ENCODE measurements at regions not wholly inside any gene's neighbourhood (a gene's known extent, or its start where the extent isn't known, plus 50 kb on each side); places are given as distances from the start of the nearest gene placed in this dataset.

GRCh38 chr5:135702191-135702590 lies 123.4 kb upstream of the CXCL14 start:
- DNase-seq (ENCODE audit: low read depth): no peak

GRCh38 chr5:135700731-135701130 lies 121.9 kb upstream of the CXCL14 start:
- DNase-seq (ENCODE audit: low read depth): no peak

GRCh38 chr5:135697959-135698345 lies 119.2 kb upstream of the CXCL14 start:
- no peak for DNase-seq (ENCODE audit: low read depth)

GRCh38 chr5:135697251-135697958 lies 118.6 kb upstream of the CXCL14 start:
- no peak for DNase-seq (ENCODE audit: low read depth)

GRCh38 chr5:135696317-135696716 lies 117.5 kb upstream of the CXCL14 start:
- no peak for DNase-seq (ENCODE audit: low read depth)

GRCh38 chr5:135695656-135696313 lies 117.0 kb upstream of the CXCL14 start:
- DNase-seq (ENCODE audit: low read depth): no peak

- no peak for DNase-seq (ENCODE audit: low read depth)
Measured at GRCh38 chr5:135694906-135695305, 116.1 kb upstream of the CXCL14 start.

- no peak for DNase-seq (ENCODE audit: low read depth)
Measured at GRCh38 chr5:135694012-135694411, 115.2 kb upstream of the CXCL14 start.

- DNase-seq (ENCODE audit: low read depth): no peak
Measured at GRCh38 chr5:135693371-135693955, 114.7 kb upstream of the CXCL14 start.

- no peak for DNase-seq (ENCODE audit: low read depth)
Measured at GRCh38 chr5:135691044-135691443, 112.3 kb upstream of the CXCL14 start.

GRCh38 chr5:135690466-135690865 lies 111.7 kb upstream of the CXCL14 start:
- DNase-seq (ENCODE audit: low read depth): no peak

GRCh38 chr5:135689506-135689905 lies 110.7 kb upstream of the CXCL14 start:
- no peak for DNase-seq (ENCODE audit: low read depth)

- DNase-seq (ENCODE audit: low read depth): no peak
Measured at GRCh38 chr5:135688385-135688784, 109.6 kb upstream of the CXCL14 start.

GRCh38 chr5:135683189-135683588 lies 104.4 kb upstream of the CXCL14 start:
- DNase-seq (ENCODE audit: low read depth): no peak

- no peak for DNase-seq (ENCODE audit: low read depth)
Measured at GRCh38 chr5:135680713-135681112, 101.9 kb upstream of the CXCL14 start.

- no peak for DNase-seq (ENCODE audit: low read depth)
Measured at GRCh38 chr5:135678640-135679268, 100.0 kb upstream of the CXCL14 start.

- DNase-seq (ENCODE audit: low read depth): no peak
Measured at GRCh38 chr5:135671966-135672365, 93.2 kb upstream of the CXCL14 start.

- no peak for DNase-seq (ENCODE audit: low read depth)
Measured at GRCh38 chr5:135671052-135671705, 92.4 kb upstream of the CXCL14 start.

- DNase-seq (ENCODE audit: low read depth): no peak
Measured at GRCh38 chr5:135670588-135670987, 91.8 kb upstream of the CXCL14 start.

- no peak for DNase-seq (ENCODE audit: low read depth)
Measured at GRCh38 chr5:135669416-135669815, 90.6 kb upstream of the CXCL14 start.

- no peak for DNase-seq (ENCODE audit: low read depth)
Measured at GRCh38 chr5:135667673-135668072, 88.9 kb upstream of the CXCL14 start.

GRCh38 chr5:135667204-135667603 lies 88.4 kb upstream of the CXCL14 start:
- DNase-seq (ENCODE audit: low read depth): no peak

GRCh38 chr5:135662683-135663082 lies 83.9 kb upstream of the CXCL14 start:
- no peak for DNase-seq (ENCODE audit: low read depth)
